Testis (tissue), 2 donors: ENCODE measurements at regions not wholly inside any gene's neighbourhood (a gene's known extent, or its start where the extent isn't known, plus 50 kb on each side); places are given as distances from the start of the nearest gene placed in this dataset.

Source experiments
- POLR2A ChIP-seq: fragments of 450-650 bp; IDR thresholded peaks from one replicate; pipeline ENCODE4 v1.6.1; 2017; ENCODE audit warnings: antibody characterized with exemption, mild to moderate bottlenecking, moderate library complexity
- TF ChIP-seq, protein P1 (sequence below), 3 experiments: fragments of 450-650 bp in 2 of 3; fragments of 200-600 bp in 1 of 3; sonication (generic) in 1 of 3; IDR thresholded peaks; one replicate each; pipeline ENCODE4 v1.5.1; 2016 to 2019; ENCODE audit warnings: antibody characterized with exemption in 3 of 3, mild to moderate bottlenecking in 2 of 3, moderate library complexity in 1 of 3

DNA sequence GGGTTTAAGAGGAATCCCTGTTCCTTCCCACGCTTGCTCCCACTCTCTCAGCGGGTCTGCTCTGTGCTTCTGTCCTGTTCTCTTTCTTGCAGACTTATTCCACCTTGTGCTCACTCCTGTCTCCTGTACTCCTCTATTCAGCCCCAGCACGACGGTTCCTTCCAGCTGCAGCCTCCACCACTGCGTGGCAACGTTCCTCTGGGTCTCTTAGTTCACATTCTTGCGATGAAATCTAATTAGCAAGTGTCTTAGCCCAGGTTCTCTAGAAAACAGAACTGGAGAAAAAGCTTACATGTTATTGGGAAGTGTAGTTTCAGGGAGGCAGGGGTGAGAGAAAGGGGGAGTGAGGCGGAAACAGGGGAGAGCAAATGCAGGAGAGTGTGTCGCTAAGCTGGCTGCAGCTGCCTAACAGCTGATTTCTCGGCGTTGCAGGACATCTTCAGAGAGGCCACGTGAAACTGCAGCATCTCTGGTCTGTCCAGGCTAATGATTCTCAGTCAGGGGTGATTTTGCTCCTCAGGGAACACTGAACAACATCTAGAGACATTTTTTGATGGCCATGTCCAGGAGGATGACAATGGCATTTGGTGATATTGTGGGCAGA, 213.2 kb upstream of the NLRP1 start:
- TF ChIP-seq, protein P1, sequence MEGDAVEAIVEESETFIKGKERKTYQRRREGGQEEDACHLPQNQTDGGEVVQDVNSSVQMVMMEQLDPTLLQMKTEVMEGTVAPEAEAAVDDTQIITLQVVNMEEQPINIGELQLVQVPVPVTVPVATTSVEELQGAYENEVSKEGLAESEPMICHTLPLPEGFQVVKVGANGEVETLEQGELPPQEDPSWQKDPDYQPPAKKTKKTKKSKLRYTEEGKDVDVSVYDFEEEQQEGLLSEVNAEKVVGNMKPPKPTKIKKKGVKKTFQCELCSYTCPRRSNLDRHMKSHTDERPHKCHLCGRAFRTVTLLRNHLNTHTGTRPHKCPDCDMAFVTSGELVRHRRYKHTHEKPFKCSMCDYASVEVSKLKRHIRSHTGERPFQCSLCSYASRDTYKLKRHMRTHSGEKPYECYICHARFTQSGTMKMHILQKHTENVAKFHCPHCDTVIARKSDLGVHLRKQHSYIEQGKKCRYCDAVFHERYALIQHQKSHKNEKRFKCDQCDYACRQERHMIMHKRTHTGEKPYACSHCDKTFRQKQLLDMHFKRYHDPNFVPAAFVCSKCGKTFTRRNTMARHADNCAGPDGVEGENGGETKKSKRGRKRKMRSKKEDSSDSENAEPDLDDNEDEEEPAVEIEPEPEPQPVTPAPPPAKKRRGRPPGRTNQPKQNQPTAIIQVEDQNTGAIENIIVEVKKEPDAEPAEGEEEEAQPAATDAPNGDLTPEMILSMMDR (IDR thresholded peaks at IDR 0.05), result no peak
- no peak for TF ChIP-seq POLR2A
